G401 (cell line): ENCODE measurements at regions not wholly inside any gene's neighbourhood (a gene's known extent, or its start where the extent isn't known, plus 50 kb on each side); places are given as distances from the start of the nearest gene placed in this dataset.
"Not testable (repeated sequence)": the region's sequence is repeated elsewhere in the genome, so short reads cannot be mapped to it uniquely, and the experiment has no call there.

Source experiments
- DNase-seq: peaks from one replicate; pipeline ENCODE4 v3.0.0-alpha.2; 2015; ENCODE audit warnings: low spot score
- in situ Hi-C: cut with HindIII; loops from 2 replicates; pipeline ENCODE4 v1.10.0; 2016; ENCODE audit warnings: low sequenced_read_pairs, mixed read lengths

DNA sequence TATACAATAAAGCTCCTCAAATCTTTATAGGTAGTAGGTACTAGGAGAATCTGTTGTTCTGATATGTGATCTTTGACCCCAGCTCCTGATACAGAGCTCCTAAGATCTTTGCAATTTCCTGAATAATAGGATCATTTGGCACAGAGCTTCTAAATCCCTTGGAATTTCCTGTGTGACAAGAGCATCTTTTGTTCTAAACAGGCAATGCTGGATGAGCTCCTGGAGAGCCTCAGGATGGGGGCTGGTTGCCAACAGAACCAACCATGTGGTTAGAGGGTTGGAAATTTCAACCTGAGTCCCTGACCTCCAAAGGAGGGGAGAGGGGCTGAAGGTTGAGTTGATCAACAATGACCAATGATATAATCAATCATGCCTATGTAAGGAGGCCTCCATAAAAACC is 629.0 kb downstream of the CCSER2 start:
- in situ Hi-C loops: no loop called here

DNA sequence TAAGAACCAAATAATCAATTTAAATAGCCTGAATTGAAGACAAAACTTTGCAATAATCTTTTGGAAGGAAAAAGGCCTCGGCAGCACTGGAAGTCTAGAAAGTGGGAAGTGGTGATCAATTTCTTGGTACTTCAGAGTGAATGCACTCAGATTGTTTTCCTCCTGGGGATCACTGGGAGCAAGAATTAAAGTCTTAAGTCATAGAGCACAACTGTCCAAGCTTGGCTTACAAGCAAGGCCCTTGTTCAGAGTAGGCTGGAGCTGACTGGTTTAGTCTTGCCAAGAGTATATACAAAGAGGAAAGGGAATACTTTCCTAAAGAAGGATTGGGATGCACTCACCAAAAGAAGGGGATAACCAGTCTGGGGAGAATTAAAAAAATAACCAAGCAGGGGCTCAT is 637.1 kb downstream of the CCSER2 start:
- in situ Hi-C loops: no loop called here
- no peak for DNase-seq

More for the DNA sequence above, 629.0 kb downstream of the CCSER2 start:
- no peak for DNase-seq

DNA sequence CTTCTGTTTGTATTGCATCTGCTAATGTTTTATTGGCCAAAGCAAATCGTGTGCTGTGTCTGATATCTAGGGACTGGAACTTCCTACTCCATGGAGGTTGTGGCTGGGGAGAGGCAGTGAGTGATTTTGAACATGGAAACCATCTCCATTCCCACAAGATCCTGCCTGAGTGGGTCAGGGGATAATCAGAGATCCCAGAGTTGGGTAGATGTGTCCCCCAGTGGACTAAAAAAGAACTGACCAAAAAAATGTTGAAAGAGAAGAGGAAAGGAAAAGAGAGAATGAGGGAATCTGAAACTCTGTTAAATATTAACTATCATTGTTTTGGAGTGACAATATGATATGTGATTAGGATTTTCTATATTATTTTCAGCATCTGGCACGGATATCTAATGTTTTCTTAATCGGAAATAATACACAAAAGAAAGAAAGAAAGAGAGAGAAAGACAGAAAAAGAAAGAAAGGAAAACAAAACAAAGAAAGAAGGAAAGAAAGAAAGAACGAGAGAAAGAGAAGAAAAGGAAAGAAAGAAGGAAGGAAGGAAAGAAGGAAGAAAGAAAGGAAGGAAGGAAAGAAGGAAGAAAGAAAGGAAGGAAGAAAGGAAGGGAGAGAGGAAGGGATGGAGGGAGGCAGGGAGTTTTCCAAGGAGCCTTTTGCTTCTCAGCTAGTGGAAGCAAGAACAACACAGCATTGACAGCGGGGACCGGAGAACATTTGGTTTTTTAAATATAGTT is 638.5 kb downstream of the CCSER2 start:
- DNase-seq: no peak
- in situ Hi-C loops: no loop called here

DNA sequence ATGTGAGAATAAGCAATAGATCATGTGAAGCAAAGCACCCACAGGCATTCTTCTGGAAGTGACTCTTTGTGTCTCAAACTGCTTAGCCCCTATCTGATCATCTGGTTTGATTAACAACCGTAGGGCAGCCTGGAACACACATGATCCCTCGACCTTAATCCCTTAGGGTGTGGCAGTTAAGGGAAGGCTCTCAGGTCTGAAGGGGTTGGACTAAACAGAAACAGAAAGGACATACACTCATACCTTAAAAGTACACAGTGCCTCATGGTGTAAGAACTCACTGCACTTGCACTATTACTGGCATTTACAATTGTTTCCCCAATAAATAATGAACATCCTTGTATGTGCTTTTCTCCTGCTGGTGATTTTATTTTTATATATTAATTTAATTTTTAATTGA is 640.9 kb downstream of the CCSER2 start:
- in situ Hi-C loops, DNase-seq: not testable (repeated sequence)

DNA sequence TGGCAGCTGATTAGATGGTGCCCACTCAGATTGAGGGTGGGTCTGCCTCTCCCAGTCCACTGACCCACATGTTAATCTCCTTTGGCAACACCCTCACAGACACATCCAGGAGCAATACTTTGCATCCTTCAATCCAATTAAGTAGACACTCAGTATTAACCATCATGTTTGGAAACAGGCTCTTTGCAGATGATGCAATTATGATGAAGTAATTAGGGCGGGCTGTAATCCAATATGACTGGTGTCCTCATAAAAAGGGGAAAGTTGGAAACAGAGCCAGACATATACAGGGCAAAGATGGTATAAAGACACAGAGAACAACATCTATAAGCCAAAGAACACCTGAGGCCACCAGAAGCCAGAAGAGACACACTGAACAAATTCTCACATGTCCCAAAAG is 658.6 kb downstream of the CCSER2 start:
- DNase-seq: no peak
- in situ Hi-C loops: no loop called here

DNA sequence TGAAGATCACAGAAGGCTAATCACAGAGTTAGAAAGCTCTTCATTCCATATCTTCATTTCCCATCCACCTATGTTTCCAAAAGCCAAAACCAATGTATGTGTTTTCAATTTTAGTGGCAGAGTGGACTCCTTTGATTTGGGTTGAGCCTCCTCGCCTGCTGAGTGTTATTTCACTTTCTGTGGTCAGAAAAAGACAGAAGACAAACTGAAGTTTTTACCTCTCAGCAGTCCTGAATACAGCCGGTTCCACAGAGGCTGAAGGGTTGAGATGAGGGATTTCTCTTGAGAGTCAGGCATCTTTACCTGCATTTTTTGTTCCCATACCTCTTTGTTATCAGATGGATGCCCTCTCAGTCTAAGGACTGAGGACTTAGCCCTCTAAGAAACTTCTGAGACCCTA is 659.6 kb downstream of the CCSER2 start:
- no peak for DNase-seq
- in situ Hi-C loops: no loop called here

DNA sequence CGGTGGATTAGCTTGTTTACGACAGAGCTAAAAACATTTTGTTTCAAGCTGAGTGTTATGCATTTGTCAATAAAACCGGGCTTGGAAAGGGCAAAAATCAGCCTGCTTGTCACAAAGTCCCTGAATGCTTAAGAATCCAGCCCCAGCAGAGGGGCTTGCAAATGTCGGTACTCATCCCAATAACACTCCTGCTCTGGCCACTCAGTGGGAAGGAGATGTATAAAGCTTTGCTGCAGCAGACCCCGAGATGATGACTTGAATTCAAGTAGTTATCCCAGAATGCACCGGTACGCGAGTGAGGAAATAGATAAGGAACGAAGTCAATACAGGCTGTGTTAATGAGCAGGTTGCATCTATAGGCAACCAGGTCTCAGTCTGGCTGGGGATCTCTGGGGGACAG is 662.3 kb downstream of the CCSER2 start:
- in situ Hi-C loops: no loop called here
- no peak for DNase-seq

DNA sequence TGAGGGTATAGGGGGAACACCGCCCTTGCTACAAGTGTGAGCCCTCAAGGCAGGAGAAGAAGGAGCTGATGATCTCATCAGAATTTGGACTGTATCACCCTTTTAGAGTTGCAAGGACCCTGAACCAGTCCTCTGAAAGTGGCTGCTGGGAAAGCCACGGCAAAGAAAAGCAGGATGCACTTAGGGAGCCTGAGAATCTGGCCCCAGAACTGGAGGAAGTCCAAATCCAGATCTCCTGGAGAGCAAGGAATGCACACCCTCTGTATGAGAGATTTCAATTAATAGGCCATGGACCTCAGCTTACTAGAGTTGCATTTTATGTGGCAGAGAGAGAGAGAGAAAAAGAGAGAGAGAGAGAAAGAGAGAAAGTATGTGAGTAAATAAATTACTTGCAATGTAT is 662.9 kb downstream of the CCSER2 start:
- no peak for DNase-seq
- in situ Hi-C loops: no loop called here

DNA sequence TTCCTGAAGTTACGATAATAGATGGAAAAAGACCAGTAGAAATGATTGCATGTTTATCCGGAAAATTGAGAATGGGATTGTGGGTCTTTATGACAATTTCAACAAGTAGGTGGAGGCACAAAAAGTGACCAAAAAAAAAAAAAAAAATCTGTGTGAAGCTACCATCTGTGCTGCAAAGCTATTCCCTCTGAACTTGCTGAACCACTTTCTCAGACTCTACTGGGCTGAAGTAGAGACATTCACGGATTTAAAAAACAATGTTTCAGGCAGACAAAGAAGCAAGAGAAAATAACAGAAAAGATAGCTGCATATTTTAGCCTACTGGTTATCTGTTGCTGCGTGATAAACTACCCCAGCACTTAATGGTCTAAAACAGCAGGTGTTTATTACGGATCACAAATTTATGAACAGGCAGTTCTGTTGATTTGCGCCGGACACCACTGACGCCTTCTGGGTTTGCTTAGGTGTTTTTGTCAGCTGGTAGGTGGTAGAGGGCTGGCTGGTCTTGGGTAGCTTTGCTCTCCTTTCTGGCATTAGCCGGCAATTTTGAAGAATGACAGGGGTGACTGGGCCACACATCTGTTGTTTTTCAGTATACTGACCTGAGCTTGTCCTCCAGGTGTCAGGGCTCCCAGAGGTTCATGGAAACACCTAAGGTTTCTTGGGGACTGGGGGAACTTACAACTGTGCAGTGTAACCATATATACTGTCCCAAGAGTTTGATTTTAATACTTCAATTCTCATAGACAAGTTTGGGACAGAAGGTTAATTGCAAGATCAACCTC is 665.1 kb downstream of the CCSER2 start:
- no peak for DNase-seq
- in situ Hi-C loops: no loop called here

DNA sequence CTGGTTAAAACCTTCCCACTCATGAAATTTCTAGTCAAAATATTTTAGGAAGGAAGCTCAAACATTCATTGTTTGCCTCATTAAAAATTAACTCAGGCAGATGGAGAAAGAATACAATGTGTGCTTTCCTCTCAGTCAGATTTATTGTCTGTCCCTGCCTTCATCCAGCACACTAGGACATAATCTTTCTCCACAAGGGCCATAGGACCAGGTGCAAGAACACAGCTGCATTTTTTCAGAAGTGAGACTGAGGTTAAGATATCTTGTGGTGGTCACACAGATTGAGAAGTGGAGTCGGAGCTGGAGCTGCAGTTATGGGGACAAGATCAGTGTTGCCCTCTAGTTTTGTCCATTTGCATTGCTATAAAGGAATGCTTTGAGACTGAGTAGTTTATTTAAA is 666.3 kb downstream of the CCSER2 start:
- DNase-seq: no peak
- in situ Hi-C loops: no loop called here

DNA sequence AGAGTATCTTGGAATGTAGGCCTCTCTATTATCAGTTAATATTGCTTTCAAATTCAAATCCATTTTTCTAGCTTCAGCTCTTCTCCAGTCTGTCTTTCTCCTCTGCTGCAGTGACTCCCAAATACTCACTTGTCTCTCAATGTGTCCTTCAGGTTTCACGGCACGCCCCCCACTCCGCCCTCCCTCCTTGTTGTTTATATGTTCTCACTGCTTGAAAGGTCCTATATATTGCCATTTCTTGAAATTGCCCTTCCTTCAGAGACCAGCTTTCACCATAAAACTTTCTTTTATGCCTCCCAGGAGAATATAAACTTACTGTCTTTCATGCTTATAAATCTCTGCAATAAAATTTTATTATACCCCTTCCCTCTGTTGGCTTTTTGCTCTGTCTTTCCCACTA is 668.2 kb downstream of the CCSER2 start:
- in situ Hi-C loops: no loop called here
- DNase-seq: no peak

DNA sequence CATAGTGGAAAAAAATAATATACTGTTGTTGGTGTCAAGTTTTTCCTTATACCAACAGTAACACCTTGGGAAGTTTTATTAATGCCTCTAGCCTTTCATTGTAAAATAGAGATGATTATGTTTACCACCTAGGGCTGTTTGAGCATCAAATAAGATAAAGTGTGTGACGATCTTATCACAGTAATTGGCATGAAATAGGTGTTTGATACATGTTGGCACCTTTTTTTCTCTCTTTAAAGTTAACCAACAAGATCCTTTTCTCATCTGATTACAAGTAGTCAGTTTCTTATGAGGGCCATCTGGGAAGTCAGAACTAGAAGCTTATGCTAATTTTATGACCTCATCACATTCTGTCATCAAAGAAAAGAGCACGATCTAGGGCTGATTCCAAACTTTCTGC is 669.5 kb downstream of the CCSER2 start:
- no peak for DNase-seq
- in situ Hi-C loops: no loop called here

DNA sequence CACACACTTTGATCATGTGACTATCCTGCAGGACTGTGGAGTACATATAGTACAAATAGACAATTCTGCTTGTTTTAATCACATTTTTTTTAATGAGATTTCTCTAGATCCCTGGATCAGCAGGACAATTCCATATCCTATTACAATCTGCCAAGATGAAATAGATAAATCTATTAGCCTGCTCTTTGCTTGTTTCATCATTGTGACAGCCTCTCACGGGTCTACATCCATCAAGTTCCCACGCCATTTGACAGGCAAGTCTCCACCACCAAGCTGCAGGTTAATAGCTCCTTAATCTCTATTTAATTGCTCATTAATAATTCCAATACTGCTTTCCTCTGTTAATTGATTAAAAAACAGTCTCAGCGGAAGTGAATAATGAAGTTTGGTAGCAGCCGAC is 671.5 kb downstream of the CCSER2 start:
- in situ Hi-C loops: no loop called here
- no peak for DNase-seq

DNA sequence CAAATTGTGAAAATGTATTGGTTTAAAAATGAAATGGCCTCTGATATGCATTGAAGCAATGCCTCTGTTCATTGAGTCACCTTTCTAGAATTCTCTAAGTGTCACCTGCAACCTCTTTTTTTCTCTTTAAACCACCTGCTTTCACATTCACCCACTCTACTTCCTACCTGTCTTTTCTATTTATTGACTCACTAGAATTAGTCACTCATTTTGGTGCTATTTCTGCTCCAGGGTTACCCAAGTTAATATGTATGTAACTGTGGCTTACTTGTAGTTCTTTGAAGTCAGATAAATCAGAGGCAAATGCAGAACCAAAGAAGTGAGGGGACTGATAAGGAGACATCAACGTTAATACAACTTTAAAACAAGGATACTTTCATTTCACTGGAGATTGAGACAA is 674.7 kb downstream of the CCSER2 start:
- DNase-seq: no peak
- in situ Hi-C loops: no loop called here

DNA sequence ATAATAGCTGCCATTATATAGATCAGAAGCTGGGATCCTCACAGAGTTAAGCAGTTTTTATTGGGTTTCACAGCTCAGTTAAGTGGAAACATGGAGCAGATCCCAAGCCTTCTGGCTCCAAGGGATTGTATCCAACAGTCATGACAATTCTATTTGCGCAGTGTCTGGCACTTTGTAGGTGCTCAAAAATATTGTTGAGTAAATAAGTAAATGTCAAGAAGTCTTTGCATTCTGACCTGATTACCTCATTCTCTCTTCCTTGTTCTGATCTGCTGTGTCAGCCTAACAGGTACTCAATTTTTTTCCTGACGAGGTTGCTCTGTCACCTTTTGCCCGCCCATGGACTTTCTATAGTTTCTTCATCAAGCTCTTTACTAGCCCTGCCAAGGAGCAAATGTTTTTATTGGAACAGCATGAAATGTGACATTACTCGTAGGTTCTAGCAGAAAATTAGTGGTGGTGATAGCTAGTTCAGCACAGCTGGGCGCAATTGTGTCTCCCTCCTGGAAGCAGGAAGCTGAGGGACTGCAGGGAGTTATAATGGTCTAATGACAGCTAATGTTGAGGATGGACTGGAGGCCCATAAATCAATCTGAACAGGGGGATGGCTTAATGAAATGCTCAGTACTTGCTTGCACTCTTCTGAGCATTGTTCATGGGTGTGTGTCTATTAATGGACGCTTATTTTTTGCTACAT is 680.2 kb downstream of the CCSER2 start:
- no peak for DNase-seq
- in situ Hi-C loops: no loop called here

DNA sequence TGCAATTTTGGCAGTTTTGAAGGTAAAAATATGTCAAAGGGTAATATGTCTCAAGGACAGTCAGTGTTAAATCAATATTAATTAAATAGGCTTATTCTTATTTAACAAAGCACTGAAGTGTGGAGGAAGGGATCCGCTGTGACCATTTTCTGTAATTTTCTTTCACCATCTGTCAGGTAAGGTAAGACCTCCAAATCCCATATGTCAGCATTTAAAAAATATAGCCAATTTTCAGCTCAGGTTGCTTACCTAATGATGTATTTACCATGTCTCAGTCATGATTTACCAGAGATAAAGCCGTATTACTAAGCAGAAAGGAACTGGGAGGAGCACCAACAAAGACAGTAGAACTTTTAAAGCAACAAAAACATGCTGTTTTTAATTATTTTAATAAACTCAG is 683.9 kb downstream of the CCSER2 start:
- in situ Hi-C loops: no loop called here
- DNase-seq: peak; percentile 7

DNA sequence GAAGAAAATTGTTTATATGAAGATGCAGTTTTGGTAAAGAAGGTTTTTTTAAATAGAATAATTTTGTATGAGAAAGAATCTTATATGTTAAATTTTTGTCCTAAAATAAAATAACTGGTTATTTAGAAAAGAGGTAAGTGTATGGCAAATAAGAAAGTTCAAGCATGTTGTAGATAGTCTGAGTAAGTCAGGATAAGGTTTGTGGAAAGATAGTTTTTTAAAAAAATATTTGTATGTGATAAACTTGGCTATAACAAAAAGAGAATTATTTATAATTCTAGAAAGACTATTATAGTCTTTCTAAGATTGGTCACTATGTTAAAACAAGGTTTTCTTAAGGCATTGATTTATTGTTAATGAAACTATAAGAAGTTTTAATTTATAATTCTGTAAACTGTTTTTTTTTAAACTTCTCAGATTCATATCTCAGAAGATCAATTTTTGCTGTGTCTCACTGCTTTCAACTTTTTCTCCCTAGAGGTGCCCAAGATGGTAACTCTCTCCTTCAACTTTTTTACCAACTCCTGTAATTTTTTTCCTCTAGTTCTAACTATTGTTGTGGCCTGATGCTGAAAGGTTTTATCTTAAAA is 698.6 kb downstream of the CCSER2 start:
- in situ Hi-C loops: no loop called here

DNA sequence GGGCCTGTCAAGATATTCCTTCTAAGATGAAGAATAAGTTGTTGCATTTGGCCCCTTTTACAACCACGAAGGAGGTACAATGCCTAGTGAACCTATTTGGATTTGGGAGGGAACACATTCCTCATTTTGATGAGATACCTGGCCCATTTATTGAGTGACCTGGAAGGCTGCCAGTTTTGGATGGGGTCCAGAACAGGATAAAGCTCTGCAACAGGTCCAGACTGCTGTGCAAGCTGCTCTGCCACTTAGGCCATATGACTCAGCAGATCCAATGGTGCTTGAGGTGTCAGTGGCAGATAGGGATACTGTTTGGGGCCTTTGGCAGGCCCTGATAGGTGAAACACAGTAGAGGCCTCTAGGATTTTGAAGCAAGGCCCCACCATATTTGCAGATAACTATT is 704.6 kb downstream of the CCSER2 start:
- in situ Hi-C loops: no loop called here
- no peak for DNase-seq

More for the DNA sequence above, 698.6 kb downstream of the CCSER2 start:
- DNase-seq: no peak

DNA sequence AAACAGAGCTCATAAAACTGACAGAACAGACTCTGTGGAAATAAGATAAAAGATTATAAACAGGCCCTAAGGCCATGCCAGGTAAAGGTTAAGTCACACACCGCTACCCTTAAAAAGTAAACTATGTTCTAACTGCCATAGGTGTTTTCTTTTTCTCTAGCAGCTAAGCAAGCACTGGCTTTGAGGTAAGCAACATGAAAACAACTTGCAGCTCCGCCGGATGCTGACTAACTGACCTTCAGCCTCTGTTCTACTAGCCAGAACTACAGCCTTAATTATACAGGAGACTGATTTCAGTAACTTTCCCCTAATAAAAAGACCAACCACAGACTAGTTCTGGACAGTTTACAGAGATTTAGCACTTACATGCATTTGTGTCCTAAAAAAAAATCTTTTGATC is 708.3 kb downstream of the CCSER2 start:
- DNase-seq: no peak
- in situ Hi-C loops: no loop called here

DNA sequence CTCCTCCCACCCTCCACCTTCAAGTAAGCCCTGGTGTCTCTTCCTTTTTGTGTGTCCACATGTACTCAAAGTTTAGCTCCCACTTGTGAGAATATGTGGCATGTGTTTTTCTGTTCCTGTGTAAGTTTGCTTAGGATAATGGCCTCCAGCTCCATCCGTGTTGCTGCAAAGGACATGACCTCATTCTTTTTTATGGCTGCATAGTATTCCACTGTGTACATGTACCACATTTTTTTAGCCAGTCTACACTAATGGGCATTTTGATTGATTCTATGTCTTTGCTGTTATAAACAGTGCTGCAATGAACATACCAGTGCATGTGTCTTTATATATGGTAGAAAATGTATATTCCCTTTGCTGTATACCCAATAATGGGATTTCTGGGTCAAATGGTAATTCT is 710.9 kb downstream of the CCSER2 start:
- in situ Hi-C loops: no loop called here
- no peak for DNase-seq
